NB4 (cell line): ENCODE measurements at regions not wholly inside any gene's neighbourhood (a gene's known extent, or its start where the extent isn't known, plus 50 kb on each side); places are given as distances from the start of the nearest gene placed in this dataset.

Experiments used
- MYC ChIP-seq: IDR thresholded peaks from 2 replicates; pipeline ENCODE4 v1.6.1; 2011; ENCODE audit warnings: low read depth, low read length
- POLR2A ChIP-seq: IDR thresholded peaks from 2 replicates; pipeline ENCODE4 v1.6.1; 2011; ENCODE audit warnings: mild to moderate bottlenecking; ENCODE audit not compliant: insufficient read length; ENCODE audit errors: extremely low read depth
- TF ChIP-seq, protein P1 (sequence below): IDR thresholded peaks from one replicate; pipeline ENCODE4 v1.5.1; 2012; ENCODE audit warnings: low read depth, low read length

DNA sequence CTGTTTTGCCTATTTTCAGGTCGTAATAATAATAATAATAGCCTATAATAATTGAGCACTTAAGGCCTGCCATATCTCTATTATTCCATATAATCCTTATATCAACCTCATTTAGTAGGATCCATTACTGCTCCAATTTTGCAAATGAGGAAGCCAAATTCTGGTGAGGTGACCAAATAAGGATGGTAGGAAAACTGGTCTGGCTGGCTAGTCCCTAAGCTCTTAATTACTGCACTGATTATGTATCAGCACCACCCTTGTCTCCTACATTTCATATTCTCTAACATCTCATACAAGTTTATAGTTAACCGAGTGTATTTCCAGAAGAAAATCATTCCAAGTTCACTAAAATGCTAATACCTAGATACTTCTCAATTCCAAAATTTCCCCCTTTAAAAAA, 166.5 kb upstream of the RGMB start:
- no peak for TF ChIP-seq POLR2A
- TF ChIP-seq, protein P1, sequence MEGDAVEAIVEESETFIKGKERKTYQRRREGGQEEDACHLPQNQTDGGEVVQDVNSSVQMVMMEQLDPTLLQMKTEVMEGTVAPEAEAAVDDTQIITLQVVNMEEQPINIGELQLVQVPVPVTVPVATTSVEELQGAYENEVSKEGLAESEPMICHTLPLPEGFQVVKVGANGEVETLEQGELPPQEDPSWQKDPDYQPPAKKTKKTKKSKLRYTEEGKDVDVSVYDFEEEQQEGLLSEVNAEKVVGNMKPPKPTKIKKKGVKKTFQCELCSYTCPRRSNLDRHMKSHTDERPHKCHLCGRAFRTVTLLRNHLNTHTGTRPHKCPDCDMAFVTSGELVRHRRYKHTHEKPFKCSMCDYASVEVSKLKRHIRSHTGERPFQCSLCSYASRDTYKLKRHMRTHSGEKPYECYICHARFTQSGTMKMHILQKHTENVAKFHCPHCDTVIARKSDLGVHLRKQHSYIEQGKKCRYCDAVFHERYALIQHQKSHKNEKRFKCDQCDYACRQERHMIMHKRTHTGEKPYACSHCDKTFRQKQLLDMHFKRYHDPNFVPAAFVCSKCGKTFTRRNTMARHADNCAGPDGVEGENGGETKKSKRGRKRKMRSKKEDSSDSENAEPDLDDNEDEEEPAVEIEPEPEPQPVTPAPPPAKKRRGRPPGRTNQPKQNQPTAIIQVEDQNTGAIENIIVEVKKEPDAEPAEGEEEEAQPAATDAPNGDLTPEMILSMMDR: no peak
- no peak for TF ChIP-seq MYC
